Brain pericyte (primary cell): ENCODE measurements at regions not wholly inside any gene's neighbourhood (a gene's known extent, or its start where the extent isn't known, plus 50 kb on each side); places are given as distances from the start of the nearest gene placed in this dataset.

Experiments
- DNase-seq: peaks from one replicate; pipeline ENCODE4 v3.0.0-alpha.2; 2012; ENCODE audit warnings: low read depth, low spot score

DNA sequence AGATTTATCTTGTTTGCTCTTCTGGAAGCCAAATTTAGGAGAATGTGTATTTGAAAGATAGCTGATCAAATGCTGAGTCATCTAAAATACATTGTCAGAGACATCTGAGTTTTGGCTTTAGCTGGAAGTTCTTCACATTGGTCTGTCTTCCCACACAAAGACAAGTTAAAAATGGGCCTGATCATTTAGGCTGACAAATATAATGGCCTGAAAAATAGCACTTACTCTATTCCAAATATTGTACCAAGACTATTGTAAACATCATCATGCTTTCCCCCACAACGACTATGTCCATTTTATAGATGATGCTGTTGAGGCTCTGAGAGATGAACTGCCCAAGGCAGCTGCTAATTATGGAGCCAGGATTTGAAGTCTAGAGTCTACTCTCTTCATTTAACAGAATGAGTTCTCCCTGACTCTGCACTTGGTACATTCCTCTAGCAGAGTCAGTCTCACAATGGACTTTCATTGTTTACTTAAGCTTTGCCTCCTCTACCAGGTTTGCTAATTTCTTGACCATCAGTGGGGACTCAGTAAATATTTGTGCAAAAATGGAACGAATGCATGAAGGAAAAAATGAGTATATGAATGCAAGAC lies 619.4 kb upstream of the KLF4 start:
- no peak for DNase-seq

DNA sequence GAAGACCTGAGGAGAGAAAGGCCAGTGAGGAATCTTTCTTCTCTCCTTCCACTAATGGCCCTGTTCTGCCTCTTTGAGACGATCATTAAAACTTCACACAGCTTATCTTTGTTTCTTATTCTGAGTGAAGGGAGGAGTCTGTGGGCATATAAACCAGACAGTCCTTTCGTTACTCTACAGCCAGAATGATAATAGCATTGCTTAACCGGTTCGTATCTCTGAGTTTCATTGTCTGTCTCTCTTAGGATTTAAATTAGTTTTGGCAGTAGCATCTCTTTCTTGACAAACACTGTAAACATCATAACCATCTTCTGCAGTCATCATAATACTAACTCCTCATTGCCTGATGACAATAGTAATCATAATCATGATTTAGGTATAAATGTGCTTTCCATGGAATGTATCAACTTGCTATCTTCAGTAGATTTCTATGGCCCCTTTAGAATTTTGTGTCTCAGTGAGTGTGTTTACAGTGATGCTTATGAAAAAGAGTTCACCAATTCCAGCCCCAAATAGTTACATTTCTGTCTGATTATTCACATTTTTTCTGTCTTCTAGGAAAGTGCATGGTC lies 618.8 kb upstream of the KLF4 start:
- DNase-seq, result no peak

DNA sequence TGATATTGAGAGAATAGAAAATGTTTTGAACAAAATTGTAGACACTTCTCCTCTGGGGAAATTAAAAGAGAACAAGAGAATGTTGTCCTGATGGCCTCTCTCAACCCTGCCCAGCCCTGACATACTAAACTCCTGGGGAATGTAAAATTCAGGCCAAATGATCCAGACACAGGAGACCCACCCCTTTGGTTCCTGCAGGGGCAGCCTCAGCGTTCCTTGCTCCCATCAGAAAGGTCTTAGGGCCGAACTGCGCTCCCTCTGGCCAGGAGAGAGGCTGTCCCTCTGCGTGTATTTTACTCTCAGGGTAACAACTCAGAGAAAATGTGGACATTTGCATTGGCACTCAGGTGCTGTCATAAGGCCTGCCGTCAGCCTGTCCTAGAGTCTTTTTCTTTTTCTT lies 616.3 kb upstream of the KLF4 start:
- DNase-seq, result no peak

DNA sequence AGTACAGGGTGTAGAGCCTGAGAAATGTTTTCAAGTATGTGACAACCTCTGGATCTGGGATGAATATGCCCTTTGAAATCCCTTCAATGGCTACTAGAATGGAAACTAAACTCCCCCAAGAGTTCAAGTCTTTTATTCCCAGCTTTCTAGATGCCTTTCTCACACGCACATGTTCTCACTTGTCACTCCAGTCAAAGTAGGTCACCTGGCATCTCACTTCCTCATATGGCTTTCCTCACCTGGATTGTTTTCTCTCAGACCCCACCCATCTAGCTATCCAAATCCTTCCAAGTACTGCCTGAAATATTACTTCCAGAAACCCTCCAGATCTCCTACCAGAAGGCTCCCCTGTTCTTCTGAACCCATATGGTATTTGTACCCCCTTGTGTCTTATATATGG lies 615.4 kb upstream of the KLF4 start:
- no peak for DNase-seq

- DNase-seq, result no peak
Measured at GRCh38 chr9:108103046-108103693, 613.6 kb upstream of the KLF4 start.

DNA sequence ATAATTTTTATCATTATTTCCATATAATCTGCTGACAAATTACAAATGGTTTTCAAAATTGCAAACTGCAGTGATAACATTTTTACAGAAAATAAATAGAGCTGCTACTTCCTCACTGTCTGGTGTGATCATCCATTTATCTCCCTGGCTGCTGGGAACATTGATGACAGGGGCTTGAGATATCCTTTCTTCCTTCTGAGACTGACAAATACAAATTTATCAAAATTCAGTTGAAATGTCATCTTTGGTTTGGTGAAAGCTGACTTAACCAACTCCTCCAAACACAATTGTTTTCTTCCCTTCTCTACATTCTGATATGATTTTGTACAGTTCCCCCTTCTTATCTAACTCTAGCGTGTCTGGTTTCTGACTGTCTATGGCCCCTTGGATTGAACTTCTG lies 611.8 kb upstream of the KLF4 start:
- DNase-seq, result no peak

DNA sequence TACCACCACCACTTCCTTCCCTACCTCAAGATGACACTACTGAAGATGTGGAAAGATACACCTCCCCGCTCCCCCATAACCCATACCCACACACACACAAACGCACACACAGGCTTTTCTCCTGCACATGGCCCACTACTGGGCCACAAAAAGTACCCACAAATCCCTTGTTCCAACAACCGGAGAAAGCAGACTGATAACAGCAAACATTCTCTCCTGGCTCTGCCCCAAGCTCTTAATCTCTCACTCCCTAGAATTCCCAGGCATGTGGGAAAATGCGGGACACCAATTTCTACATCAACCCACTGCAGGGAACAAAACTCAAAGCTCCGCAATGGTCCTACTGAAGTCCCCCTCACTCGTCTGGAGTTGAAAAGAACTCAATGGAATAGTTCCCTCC lies 611.0 kb upstream of the KLF4 start:
- DNase-seq, result no peak

DNA sequence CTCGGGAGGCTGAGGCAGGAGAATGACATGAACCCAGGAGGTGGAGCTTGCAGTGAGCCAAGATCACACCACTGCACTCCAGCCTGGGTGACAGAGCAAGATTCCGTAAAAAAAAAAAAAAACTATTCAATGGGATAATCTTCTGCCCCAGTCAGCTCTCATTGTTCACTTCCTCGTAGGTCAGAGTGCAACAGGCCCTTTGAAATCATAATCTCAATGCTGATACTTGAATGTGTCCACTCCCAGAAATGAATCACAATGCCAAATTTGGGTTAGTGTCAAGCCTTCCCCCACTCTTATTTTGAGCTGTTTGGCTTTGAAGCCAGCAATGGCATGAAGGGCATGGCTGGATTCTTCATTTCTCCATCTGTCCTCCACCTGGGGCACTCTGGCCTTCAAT lies 610.3 kb upstream of the KLF4 start:
- no peak for DNase-seq

DNA sequence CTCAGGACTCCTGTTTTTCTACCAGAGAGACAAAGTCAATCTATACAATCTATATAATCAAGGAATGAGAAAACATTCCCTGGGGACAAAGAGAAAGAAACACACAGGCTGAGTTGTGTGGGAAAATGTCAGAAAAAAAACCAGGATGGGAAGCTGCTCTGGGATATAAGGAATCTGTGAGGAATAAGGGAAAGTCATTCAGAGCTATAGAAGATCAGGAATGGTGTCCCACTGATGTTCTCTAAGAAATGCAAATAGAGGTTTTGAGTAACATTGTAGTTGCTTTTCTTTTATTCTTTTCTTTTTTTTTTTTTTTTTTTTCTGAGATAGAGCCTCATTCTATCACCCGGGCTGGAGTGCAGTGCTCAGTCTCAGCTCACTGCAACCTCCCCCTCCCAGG lies 605.9 kb upstream of the KLF4 start:
- no peak for DNase-seq

GRCh38 chr9:108094676-108094993 lies 605.1 kb upstream of the KLF4 start:
- no peak for DNase-seq

- DNase-seq, result no peak
Measured at GRCh38 chr9:108093773-108094675, 604.5 kb upstream of the KLF4 start.

GRCh38 chr9:108088916-108089315 lies 599.3 kb upstream of the KLF4 start:
- DNase-seq, result no peak

- no peak for DNase-seq
Measured at GRCh38 chr9:108087781-108088180, 598.2 kb upstream of the KLF4 start.

DNA sequence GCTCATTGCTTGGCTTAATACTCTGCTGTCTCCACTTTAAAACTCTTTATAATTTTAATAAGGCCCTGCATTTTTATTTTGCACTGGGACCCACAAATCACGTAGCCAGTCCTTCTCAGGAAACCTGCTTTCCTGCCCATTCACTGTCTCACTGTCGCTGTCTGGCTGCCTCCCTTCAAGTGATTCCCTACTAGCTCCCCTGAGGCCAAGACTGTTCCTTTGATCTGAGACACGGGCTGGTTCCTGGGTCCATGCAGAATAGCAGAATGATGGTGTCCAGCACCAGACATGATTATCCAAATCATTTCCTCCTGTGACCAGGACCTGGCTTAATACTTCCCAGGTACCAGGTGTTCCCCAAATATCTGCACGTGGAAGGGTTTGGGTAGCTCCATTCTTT lies 597.1 kb upstream of the KLF4 start:
- DNase-seq, result no peak

GRCh38 chr9:108085294-108085693 lies 595.7 kb upstream of the KLF4 start:
- DNase-seq, result no peak

GRCh38 chr9:108083796-108084352 lies 594.3 kb upstream of the KLF4 start:
- no peak for DNase-seq

DNA sequence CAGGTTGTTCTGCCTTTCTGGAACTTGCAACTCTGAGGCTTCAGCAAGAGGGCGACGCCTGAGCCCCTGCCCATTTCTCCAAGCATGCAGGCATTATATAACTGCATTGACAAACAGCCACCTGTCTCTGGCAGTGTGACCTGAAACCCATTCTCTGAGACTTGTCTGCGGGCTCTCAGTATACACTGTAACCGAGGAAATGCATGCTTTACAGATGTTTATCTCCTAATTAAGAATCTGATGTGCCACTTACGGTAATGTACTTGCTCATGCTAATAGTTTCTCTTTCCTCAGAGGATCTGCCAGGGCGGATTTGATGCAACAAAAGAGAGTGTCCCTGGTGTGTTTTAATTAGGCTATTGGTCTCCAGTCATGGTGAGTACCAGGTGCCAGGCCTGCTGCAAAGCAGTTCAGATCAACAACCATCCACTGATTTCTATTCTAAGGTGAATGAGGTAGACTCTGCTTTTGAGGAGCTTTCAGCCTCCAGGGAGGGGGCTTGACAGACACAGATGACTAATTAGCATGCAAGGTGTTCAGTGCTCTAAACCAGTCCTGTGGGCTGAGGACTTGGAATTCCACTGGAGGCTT lies 593.7 kb upstream of the KLF4 start:
- DNase-seq, result no peak

DNA sequence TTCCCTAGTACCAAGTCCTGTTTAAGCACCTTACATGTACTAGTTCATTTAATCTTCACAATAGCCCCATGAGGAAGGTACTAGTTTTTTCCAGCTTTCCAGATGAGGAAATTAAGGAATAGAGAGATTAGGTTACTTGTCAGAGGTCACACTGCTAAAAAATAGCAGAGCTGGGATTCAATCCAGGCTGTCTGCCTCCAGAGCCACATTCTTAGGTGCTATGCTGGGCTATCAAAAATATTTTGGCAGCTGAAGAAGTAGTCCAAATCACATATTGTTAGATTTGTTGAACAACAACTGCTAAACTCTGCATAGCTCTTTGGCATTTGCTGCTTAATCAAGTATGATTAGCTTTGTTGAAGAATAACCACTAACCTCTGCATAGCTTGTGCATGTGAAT lies 591.5 kb upstream of the KLF4 start:
- DNase-seq, result no peak

DNA sequence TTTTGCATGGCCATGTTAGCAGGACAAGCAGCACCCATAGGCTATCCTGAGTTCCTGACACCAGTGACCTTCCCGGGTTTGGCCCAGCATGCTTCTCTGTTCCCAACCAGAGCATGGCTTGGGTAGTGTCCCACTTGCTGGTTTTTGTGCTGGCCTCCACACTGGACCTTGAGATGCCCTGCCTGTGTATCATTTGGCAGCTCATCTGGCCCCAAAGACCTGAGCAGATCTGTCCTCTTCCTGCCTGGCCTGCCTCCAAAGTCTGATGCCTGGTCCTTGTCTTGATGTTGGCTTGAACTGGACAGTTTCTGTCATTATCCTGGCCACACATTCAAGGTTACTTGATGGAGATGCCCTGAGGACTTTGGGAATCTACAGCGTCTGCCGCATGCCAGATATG lies 590.7 kb upstream of the KLF4 start:
- no peak for DNase-seq

GRCh38 chr9:108078811-108079210 lies 589.2 kb upstream of the KLF4 start:
- no peak for DNase-seq

- no peak for DNase-seq
Measured at GRCh38 chr9:108078375-108078774, 588.8 kb upstream of the KLF4 start.

- DNase-seq, result no peak
Measured at GRCh38 chr9:108077556-108077955, 588.0 kb upstream of the KLF4 start.
